Keratinocyte (primary cell): ENCODE measurements at regions not wholly inside any gene's neighbourhood (a gene's known extent, or its start where the extent isn't known, plus 50 kb on each side); places are given as distances from the start of the nearest gene placed in this dataset.
"Not testable (repeated sequence)": the region's sequence is repeated elsewhere in the genome, so short reads cannot be mapped to it uniquely, and the experiment has no call there.

Source experiments
- EZH2 ChIP-seq: IDR thresholded peaks from one replicate; pipeline ENCODE4 v1.6.1; 2012; ENCODE audit warnings: inconsistent platforms, mild to moderate bottlenecking, low read length, moderate library complexity
- TF ChIP-seq, protein P1 (sequence below), 3 experiments: IDR thresholded peaks in 1 of 3; conservative IDR thresholded peaks in 1 of 3; optimal IDR thresholded peaks in 1 of 3; 2 replicates in 2 of 3; 3 replicates in 1 of 3; pipeline versions ENCODE3 to v1.5.1; 2011; ENCODE audit warnings: low read length in 3 of 3, mild to moderate bottlenecking in 3 of 3, moderate library complexity in 2 of 3, control low read depth in 1 of 3, inconsistent platforms in 1 of 3; ENCODE audit not compliant: insufficient read depth in 2 of 3; ENCODE audit errors: extremely low read depth in 1 of 3

DNA sequence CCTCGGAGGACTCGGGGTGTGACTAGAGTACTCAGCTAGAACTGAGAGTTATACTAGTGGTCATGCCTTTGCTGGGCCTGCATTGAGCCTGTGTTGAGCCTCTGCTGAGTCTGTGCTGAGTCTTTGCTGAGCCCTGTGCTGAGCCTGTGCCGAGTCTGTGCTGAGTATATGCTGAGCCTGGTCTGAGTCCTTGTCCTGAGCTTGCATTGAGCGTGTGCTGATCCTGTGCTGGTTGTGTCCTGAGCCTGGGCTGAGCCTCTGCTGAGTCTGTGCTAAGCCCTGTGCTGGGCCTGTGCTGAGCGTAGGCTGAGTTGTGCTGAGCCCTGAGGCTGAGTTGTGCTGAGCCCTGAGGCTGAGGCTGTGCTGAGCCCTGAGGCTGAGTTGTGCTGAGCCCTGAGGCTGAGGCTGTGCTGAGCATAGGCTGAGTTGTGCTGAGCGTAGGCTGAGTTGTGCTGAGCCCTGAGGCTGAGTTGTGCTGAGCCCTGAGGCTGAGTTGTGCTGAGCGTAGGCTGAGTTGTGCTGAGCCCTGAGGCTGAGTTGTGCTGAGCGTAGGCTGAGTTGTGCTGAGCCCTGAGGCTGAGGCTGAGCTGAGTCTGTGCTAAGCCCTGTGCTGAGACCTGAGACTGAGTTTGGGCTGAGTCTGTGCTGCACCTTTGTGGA is 89.4 kb downstream of the MALL start:
- not testable (repeated sequence) for TF ChIP-seq EZH2
- TF ChIP-seq, protein P1, sequence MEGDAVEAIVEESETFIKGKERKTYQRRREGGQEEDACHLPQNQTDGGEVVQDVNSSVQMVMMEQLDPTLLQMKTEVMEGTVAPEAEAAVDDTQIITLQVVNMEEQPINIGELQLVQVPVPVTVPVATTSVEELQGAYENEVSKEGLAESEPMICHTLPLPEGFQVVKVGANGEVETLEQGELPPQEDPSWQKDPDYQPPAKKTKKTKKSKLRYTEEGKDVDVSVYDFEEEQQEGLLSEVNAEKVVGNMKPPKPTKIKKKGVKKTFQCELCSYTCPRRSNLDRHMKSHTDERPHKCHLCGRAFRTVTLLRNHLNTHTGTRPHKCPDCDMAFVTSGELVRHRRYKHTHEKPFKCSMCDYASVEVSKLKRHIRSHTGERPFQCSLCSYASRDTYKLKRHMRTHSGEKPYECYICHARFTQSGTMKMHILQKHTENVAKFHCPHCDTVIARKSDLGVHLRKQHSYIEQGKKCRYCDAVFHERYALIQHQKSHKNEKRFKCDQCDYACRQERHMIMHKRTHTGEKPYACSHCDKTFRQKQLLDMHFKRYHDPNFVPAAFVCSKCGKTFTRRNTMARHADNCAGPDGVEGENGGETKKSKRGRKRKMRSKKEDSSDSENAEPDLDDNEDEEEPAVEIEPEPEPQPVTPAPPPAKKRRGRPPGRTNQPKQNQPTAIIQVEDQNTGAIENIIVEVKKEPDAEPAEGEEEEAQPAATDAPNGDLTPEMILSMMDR (optimal IDR thresholded peaks at IDR 0.05 in 1 of 3, IDR thresholded peaks at IDR 0.05 in 1 of 3, conservative IDR thresholded peaks at IDR 0.05 in 1 of 3; ENCODE audit: extremely low read depth in 1 of 3, insufficient read depth in 2 of 3, low read length in 3 of 3) = not testable (repeated sequence)
